DND-41 (cell line): ENCODE measurements at regions not wholly inside any gene's neighbourhood (a gene's known extent, or its start where the extent isn't known, plus 50 kb on each side); places are given as distances from the start of the nearest gene placed in this dataset.

Experiments
- CTCF ChIP-seq: IDR thresholded peaks from 2 replicates; pipeline ENCODE4 v1.5.1; 2012; ENCODE audit warnings: borderline replicate concordance, low read length, moderate library complexity, mild to moderate bottlenecking; ENCODE audit not compliant: poor library complexity, severe bottlenecking; ENCODE audit errors: extremely low read depth
- EZH2 ChIP-seq: IDR thresholded peaks from 3 replicates; pipeline ENCODE4 v1.6.1; 2012; ENCODE audit warnings: borderline replicate concordance, low read depth, mild to moderate bottlenecking, moderate library complexity, low read length, inconsistent platforms; ENCODE audit not compliant: severe bottlenecking

DNA sequence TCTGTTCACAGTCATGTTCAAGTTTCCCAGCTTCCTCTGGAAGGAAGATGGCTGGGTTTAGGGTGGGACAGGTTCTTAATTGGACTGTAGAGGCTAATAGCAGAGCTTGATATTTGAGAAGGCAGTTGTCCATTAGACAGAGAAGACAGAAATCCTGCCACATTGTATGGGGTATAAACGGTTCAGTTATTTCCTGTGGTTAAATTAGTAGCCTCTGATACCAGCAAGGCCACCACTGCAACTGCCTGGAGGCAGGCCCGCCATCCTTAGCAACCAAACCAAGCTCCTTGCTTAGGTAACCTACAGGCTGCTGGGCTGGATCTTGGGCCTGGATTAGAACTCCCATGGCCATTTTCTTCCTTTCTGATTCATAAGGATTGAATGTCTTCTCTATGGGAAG is 1367.0 kb downstream of the PCDH7 start:
- TF ChIP-seq CTCF (no peak), EZH2 (no peak)
